ENCODE measurements at regions not wholly inside any gene's neighbourhood (a gene's known extent, or its start where the extent isn't known, plus 50 kb on each side); places are given as distances from the start of the nearest gene placed in this dataset.
"Not testable (repeated sequence)": the region's sequence is repeated elsewhere in the genome, so short reads cannot be mapped to it uniquely, and the experiment has no call there.

DNA sequence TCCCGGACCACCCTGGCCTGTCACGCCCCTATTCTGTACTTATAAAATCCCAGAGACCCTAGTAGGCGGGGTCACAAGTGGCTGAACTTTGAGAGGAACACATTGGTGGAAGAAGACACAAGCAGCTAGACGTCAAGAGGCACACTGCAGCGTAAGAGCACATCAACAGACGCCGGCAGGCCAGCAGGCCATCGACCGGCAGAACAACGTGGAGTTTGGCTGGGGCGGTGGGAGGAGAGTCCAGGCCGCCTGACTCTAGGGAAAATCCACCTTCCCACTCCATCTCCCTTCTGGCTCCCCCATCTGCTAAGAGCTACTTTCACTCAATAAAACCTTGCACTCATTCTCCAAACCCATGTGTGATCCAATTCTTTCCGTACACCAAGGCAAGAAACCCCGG is 601.8 kb upstream of the CDH2 start:
- DNase-seq (ENCODE audit: low spot score), result no peak

DNA sequence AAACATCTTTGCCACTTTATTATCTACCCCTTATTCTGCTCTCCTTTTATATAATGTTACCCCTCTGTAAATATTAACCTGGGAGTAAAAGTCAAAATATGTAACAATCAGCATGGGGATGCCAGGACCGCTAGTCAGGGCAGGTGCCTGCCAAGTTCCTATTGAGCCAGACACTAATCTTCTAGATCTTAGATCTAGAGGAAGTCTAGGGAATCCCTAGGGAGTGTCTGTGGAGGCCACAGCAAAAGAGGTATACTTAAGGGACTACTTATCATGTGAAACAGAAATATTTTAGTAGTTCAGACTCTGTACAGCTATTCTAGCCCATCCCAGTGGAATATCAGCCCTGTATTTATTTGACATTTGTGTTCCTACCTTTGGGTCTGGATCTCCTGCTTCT is 600.8 kb upstream of the CDH2 start:
- DNase-seq (ENCODE audit: low spot score), result no peak

DNA sequence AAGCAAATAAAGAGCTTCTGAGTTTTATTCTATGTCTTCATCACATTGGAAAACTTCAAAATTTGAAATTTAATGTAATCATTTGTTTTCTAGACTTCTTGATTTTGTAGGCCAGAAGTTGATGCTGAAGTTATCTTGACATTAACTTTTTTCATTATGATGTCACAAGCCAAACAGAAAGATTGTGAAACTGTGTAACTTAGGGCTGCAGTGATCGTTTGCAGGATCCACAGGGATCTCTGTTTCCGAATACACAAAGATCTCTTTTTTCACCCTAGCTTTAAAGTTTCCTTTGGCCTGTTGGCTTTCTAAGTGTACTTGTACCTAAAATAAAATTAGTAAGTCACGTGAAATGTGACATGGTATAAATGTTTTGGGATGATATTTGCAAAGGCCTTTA is 594.9 kb upstream of the CDH2 start:
- DNase-seq (ENCODE audit: low spot score), result no peak

DNA sequence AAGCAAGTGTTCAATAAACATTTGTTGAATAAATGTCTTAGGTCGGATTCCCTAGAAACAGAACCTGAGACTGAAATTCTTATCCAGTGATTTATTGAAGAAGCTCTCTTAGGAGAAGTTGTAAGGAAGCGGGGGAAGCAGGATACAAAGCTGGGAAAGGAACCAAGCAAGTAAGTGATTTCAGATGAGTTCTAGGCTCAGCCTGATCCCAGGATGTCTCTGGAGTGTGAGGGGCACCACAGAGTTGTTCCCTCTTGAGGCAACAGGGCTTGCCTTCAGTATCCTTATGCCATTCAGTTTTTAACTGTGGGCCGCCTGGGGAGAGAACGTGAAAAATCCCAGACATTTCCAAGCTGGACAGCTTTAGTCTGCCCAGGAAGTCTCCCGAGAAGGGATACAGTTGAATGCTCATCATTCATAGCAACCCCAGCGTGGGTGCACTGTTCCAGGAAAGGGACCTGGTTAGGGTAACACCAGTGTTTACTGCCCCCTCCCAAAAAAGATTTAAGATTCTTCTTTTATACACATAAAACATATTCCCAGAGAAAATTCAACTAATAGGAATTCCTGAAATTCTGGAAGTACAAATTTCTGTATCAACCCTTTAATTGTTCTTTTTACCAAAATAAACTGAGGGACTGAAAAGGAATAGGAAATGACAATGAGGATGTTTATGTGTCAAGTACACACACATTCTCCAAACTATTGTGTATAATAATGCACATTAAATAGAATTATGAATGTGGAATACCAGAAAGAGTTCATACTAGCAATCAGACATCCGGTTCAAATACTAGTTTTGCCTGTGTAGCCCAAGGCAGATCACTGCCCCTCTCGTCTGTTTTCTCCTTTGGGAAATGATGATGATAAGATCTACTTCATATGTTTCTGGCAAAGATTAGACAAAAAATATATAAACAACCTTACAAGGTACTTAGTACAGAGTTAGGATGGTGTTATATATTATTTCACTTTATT is 592.1 kb upstream of the CDH2 start:
- no peak for DNase-seq (ENCODE audit: low spot score)

DNA sequence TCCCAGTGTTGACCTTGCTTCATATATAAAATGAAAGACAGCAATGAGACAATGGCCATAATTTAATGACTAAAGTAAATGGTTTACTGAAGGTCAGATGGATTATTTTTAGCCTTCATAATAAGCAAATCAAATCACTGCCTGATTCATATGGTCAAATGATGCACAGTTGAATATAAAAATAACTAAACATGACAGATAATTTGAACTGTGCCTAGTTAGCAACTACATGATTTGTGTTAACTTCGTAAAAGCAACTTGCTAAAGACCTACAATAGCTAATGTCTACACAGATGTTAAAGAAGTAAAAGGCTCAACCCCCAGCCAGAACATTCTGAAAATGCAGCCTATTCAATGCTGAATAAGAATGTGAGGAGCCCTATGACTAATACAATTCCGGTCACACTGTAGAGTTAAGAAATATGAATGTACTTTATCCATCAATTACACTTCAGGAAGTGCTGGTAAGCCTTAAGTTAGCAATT is 590.8 kb upstream of the CDH2 start:
- no peak for DNase-seq (ENCODE audit: low spot score)

DNA sequence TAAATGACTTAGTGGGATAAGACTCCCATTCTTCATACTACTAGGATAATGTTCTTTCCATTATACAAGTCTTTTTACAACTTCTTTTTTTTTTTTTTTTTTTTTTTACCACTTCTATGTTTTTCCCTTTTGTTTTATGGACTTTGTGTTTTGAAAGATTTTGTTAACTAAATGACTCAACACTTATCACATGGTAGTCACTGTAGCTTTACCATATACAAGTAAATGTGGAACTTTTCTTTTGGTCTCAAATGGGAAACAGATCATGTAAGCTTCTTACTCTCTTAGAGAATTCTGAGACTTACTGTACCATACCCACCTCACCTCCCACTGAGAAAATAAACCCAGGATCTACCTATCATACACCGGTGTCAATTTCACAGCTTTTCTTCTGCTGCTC is 590.3 kb upstream of the CDH2 start:
- no peak for DNase-seq (ENCODE audit: low spot score)

DNA sequence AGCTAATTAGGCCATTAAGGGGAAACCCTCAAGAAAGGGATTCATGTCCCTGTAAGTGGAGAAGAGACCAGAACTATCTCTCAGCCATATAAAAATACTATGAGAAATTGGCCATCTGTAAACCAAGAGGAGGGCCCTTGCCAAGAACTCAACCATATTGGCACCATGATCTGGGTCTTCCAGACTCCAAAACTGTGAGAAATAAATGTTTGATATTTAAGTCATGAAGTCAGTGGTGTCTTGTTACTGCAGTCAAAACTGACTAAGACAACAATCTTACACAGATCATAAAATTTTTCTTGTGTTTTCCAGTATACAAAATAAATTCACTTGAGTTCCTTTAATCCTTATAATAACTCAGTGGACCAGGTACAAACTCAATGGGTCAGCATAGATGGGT is 589.8 kb upstream of the CDH2 start:
- no peak for DNase-seq (ENCODE audit: low spot score)

DNA sequence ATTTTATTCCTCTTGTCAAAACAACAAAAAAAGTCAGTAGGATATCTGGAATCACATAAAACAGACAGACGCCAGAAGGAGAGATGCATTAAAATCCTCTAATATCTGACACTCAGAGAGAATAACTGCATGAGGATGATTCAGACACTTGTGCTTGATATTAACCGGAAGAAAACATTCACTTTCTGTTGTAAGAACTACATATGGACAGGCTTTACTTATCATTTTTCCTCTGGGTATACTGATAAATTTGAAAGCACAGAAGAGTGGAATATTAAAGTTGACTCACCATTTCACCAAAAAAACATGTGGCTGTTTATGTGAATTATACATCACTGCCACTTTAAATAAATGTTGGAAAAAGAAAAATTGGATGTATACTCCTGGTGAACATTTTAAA is 589.1 kb upstream of the CDH2 start:
- no peak for DNase-seq (ENCODE audit: low spot score)

DNA sequence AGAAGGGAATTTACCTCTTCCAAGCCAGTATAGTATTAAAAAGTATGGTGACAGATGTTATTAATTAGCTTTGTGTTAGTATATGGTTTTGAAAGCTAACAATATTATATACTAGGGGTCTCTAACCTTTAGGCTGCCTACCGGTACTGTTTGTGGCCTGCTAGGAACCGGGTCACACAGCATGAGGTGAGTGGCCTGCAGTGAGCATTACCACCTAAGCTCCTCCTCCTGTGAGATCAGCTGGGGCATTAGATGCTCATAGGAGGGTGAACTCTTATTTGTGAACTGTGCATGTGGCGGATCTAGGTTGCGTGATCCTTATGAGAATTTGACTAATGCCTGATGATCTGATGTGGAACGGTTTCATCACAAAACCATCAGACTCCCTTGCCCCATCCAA is 583.4 kb upstream of the CDH2 start:
- no peak for DNase-seq (ENCODE audit: low spot score)

DNA sequence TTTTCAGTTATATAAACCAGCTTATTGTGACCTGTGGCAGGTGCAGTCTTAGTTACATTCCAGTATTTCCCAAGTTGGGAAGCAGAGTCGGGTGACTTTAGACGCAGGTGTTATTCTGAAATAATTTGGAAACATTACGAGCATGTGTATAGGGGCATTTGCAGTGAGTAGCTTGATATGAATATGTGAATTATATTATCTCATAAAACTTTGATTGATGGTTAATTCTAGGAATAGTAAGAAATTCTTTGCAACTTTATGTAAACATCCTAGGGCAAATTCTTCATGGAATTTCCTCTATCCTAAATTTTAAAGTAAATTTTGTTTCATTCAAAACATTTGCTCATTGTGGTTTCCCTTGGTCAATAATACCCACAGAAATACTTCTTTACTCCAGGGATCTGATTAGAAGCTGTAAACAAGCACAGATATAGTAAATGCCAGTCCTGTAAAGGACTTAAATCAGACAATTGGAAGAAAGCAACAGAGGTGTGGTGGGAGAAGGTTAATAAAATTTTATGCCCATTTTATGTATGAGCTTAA is 580.6 kb upstream of the CDH2 start:
- no peak for DNase-seq (ENCODE audit: low spot score)

DNA sequence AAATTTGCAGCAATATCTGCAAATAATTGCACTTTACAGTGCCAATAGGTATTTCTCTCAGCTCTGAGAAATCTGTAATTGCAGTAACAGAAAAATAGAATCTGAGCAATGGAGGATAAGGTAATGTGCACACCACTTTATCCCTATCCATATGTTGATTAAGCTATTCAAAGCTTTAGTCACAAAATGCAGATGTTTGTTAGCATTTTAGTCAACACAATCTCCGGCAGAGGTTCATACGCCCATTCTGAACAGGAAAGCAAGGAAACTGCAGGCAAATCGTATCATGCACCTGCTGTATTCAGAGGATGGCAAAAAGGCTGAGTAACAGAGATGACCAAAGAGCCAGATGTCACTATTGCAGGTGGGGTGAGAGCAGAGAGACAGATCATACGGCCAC is 566.2 kb upstream of the CDH2 start:
- no peak for DNase-seq (ENCODE audit: low spot score)

DNA sequence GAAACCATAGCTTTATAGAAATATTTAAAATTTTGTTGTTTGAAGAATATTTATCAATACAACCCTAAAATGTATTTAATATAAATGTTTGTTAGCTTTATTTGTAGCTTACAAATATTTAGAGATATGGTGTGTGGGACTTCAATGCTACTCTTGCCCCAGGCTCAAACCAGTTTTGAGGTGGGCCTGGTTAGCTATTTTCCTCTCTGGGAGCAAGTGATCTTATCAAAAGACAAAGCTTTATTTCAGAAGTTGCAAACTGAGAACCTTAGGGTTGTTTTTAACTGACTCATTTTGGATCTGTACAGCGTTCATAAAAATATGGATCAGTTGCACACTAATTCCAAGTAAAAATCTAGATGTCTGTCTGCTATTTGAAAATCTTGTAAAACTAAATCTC is 563.6 kb upstream of the CDH2 start:
- no peak for DNase-seq (ENCODE audit: low spot score)

DNA sequence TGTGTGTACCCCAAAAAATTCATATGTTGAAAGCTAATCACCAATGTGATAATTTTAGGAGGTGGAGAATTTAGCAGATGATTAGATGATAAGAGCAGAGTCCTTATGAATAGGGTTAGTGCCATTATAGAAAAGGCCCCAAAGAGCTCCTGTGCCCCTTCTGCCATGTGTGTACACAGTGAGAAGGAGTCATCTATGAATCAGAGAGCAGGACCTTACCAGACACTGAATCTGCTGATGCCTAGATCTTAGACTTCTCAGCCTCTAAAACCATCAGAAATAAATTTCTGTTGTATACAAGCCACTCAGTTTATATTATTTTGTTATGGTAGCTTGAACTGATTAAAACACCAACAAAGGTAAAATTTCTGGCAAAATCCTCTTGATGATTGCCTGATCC is 560.0 kb upstream of the CDH2 start:
- DNase-seq (ENCODE audit: low spot score), result no peak

DNA sequence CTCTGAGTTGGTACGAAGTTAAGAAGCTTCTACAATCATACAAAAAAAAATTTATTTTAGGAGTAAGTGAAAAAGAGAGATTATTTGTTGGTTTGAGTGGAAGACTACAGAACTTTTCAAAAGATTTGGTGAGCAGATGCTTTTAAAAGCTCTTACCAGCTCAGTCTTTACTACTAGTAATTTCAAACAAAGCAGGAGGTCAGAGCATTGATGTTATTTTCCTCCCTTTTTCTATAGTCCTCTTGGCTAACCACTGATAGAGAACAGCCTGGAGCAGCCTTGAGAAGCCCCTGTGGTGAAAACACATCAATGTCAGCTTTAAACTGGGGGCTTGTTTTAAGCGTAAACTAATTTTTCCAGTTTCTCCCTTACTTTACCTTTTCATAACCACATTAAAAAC is 559.3 kb upstream of the CDH2 start:
- DNase-seq (ENCODE audit: low spot score), result no peak

DNA sequence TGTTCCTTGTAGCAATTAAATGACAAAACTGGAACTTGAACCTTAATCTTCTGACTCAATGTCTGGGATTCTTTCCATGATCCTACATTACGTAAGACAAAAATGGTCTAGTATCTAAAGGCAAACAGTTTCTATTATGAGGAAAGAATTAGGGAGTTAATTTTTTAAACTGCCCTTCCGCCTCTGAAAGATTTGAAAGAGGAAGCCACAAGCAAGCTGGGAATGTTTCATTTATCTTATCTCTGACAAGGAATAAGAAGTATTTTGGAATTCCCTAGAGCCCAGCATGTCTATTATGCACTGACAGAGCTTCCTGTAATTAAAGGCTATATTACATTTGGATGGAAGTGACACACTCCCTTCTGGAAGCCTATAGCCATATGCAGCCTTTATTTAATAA is 558.8 kb upstream of the CDH2 start:
- DNase-seq (ENCODE audit: low spot score), result no peak

DNA sequence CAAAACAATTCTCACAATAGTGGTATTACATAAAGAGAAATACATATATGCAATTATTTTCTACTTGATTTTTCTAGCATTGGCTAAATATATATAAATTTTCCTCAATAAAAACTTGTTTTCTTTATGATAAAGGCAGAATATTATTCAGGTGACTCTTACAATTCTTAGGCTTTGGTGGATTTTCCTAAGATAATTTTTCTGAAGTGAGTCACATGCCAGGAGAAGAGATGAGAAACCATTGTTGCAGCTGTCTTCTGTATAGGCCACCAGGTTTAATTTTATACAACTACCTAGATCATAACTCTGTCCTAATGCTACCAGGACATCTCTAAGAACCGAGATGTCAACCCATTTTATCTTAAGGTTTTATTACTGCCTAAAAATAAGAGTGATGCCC is 552.4 kb upstream of the CDH2 start:
- no peak for DNase-seq (ENCODE audit: low spot score)

DNA sequence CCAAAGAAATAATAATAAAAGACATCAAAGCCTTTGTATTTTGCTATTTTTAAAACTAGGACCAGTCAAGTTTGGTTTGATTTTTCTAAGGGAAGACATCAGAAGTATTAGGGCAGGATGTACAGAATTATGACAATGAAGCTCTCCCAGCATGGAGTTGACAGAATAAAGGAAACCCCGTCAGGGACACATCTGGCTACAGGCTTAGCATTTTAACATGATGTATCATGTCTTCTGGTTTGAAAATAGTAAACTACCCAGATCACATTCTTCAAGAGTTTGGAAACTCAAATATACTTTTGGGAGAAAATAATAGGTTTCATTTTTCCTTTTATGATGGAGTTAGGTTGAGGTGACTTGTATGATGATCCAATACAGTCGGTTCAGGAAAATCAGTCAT is 552.0 kb upstream of the CDH2 start:
- DNase-seq (ENCODE audit: low spot score), result no peak

DNA sequence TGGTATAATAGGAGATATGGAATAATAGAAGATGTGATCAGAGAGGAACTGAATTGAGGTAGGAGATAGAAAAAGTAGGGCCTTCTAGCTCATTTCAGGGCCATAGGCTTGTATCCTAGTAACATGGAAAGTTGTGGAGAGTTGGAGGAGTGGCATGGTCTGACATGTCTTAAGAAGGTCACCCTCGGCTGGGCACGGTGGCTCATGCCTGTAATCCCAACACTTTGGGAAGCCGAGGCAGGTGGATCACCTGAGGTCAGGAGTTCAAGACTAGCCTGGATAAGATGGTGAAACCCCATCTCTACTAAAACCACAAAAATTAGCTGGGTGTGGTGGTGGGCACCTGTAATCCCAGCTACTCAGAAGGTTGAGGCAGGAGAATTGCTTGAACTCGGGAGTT is 550.3 kb upstream of the CDH2 start:
- not testable (repeated sequence) for DNase-seq (ENCODE audit: low spot score)

DNA sequence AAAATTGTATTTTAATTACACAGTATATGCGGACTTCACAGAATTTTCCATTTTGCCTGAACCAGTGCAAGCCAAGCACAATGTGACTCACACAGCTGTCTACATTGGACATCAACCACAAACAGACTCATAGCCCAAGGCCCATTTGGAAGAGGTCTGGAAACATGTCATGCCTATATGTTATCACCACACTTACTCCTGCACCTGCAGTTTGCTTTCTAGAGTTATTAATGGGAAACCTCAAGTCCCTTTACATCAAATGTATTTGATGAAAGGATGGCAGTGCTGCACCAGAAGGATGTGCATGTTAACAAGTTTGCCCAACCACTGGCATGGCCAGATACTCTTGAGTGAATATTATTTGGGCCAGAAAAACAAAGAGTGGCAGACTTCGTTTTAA is 548.9 kb upstream of the CDH2 start:
- no peak for DNase-seq (ENCODE audit: low spot score)

DNA sequence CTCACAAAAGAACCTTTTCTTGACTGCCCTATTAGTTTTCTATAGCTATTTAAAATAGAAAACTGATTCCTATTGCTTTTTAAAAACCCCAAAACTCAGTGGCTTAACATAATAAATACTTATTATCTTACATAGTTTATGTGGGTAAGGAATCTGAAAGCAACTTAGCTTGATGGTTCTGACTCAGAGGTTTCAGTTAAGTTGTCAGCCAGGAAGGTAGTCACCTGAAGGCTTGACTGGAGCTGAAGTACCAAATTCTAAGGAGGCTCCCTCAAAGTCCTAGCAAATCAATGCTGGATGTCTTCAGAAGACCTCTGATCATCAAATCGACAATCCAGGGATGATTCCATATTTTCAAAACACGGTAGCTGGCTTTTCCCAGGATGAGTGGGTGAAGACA is 546.6 kb upstream of the CDH2 start:
- no peak for DNase-seq (ENCODE audit: low spot score)

DNA sequence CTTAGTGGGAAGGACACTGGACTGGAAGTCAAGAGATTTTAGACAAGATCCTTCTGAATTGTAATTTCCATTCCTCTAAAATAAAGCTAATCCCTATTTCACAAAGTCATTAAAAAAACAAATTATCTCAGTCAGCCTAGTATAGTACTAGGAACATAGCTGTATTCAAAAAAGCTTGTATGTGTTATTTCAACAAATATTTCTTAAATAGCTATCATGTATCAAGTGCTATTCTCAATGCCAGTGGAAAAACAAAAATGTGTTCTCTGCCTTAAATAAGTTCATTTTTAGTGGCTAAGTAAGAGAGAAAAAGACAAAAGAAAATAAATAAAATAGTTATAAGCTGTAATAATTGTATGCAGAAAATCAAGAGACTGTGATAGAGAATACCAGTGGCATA is 541.8 kb upstream of the CDH2 start:
- DNase-seq (ENCODE audit: low spot score), result no peak

DNA sequence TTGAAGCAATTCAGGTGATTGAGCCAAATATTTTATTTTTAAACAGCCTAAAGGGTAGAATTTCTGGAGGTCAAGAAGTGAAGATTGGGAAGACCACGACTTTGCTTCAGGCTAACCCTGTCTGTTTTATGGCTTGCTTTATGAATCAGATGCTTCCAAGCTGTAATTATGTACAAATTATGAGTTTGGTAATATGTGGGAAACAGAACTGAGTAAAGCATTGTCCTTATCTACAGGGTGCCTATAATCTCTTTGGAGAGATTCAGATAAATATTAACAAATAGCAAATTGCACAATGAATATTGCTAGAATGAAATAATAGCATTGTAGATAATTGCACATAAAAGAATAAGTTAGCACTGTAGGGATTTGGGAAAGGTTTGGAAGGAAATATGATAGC is 539.4 kb upstream of the CDH2 start:
- DNase-seq (ENCODE audit: low spot score), result no peak

DNA sequence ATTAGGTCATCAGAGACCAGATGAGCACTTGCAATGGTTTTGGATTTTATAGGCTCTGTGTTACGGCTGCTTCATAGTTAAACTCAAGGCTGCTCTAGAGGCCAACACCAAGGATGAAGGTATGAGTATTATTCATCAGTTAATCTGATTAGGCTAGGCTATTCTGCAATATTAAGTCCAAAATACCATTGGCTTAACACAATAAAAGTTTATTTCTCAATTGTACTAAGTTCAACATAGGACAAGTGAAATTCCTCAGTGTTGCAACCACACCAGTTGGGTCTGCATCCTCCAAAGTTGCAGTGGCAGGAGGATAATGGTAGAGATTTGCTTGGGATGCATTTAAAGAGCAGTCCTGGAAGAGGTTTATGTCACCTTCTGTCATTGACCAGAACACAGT is 538.3 kb upstream of the CDH2 start:
- no peak for DNase-seq (ENCODE audit: low spot score)

DNA sequence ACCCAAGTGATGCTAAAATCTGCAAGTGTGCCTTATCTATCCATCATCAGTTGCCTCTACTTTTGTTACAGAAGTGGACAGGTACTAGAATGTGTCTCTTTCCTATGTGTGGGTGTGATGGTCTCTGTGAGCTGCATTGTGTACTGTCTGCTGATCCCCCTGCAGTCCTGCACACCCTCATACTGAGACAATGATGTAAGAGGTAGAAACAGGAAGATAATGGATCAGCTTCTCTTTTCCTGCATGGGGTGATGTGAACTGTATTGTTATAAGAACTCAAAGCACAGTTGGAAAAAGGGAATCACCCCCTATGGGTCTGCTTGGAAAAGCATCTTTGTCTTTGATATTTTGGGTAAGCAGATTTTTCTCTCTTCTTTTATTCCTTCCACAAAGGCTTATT is 537.6 kb upstream of the CDH2 start:
- no peak for DNase-seq (ENCODE audit: low spot score)
